Activated CD4-positive, alpha-beta memory T cell treated with anti-CD3 and anti-CD28 coated beads for 36 hours (primary cell): ENCODE measurements at regions not wholly inside any gene's neighbourhood (a gene's known extent, or its start where the extent isn't known, plus 50 kb on each side); places are given as distances from the start of the nearest gene placed in this dataset.

Source experiments
- CTCF ChIA-PET: fragments of 350-600 bp; sonication (Branson Sonifier 250); formaldehyde crosslinking; loops from one replicate; lab custom pipeline; 2021; ENCODE audit warnings: antibody characterized with exemption, inconsistent platforms; lab: Charles Lee
- POLR2A ChIA-PET: fragments of 350-600 bp; sonication (Branson Sonifier 250); formaldehyde crosslinking; loops from one replicate; lab custom pipeline; 2021; ENCODE audit warnings: antibody characterized with exemption; lab: Charles Lee
- DNase-seq: peaks from one replicate; pipeline ENCODE4 v3.0.0-alpha.2; 2020
- H3K27ac Mint-ChIP-seq: one replicate; pipeline ENCODE4 v1.8.0; 2021; ENCODE audit warnings: mixed read lengths
- H3K27me3 Mint-ChIP-seq: one replicate; pipeline ENCODE4 v1.8.0; 2021; ENCODE audit warnings: mixed read lengths
- H3K36me3 Mint-ChIP-seq: one replicate; pipeline ENCODE4 v1.8.0; 2021; ENCODE audit warnings: mixed read lengths
- H3K4me1 Mint-ChIP-seq: one replicate; pipeline ENCODE4 v1.8.0; 2021; ENCODE audit warnings: low read depth, mixed read lengths
- H3K4me3 Mint-ChIP-seq: one replicate; pipeline ENCODE4 v1.8.0; 2021; ENCODE audit warnings: mild to moderate bottlenecking, mixed read lengths
- H3K9me3 Mint-ChIP-seq: one replicate; pipeline ENCODE4 v1.8.0; 2021; ENCODE audit warnings: mixed read lengths
- intact Hi-C: fragments of 100-400 bp; cut with micrococcal nuclease; formaldehyde crosslinking; loops from one replicate; pipeline ENCODE4 v1.15.1; 2023

DNA sequence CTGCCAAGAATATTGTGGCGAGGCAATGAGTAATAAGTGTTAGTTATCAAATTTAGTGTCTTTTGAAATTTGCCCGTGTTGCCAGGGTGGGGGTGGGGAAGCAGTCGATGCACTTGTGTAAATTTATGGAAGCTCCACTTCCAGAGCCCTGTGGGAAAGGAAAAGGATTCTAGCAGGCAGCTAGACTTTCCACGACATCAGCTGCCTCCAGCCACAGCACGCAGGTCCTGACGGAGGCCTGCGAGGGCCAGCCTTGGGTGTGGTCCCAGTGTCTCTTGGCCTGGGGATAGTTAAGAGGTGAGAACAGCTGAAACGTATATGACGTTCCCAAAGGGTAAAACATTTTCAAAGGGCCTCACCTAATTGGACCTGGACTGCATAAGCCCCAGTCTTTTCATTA lies 433.0 kb downstream of the TSHZ3 start:
- ChIA-PET CTCF (no interaction called here), POLR2A (no interaction called here)
- no peaks in the 10 kb centered on the region for H3K36me3 Mint-ChIP-seq
- H3K27ac Mint-ChIP-seq: no peak overlapping the region
- no peaks in the 10 kb centered on the region for H3K4me1 Mint-ChIP-seq
- H3K27me3 Mint-ChIP-seq: peaks cover 4% of the 10 kb centered on the region
- no peaks in the 10 kb centered on the region for H3K9me3 Mint-ChIP-seq
- no peak for DNase-seq
- intact Hi-C loops: no loop called here
- H3K4me3 Mint-ChIP-seq: no peak overlapping the region

GRCh38 chr19:30911491-30911890 lies 437.7 kb downstream of the TSHZ3 start:
- intact Hi-C loops: no loop called here
- Mint-ChIP-seq H3K9me3 (no peaks in the 10 kb centered on the region), H3K4me3 (no peak overlapping the region), H3K4me1 (no peaks in the 10 kb centered on the region), H3K27ac (no peak overlapping the region), H3K27me3 (peaks cover 2% of the 10 kb centered on the region), H3K36me3 (no peaks in the 10 kb centered on the region)
- DNase-seq: no peak
- CTCF ChIA-PET: no interaction called here
- POLR2A ChIA-PET: no interaction called here

GRCh38 chr19:30910485-30911240 lies 438.6 kb downstream of the TSHZ3 start:
- no peaks in the 10 kb centered on the region for H3K4me1 Mint-ChIP-seq
- H3K27ac Mint-ChIP-seq: no peak overlapping the region
- H3K27me3 Mint-ChIP-seq: peaks cover 2% of the 10 kb centered on the region
- H3K4me3 Mint-ChIP-seq: no peak overlapping the region
- CTCF ChIA-PET: no interaction called here
- no peaks in the 10 kb centered on the region for H3K36me3 Mint-ChIP-seq
- intact Hi-C loops: no loop called here
- POLR2A ChIA-PET: no interaction called here
- no peaks in the 10 kb centered on the region for H3K9me3 Mint-ChIP-seq
- DNase-seq: no peak

DNA sequence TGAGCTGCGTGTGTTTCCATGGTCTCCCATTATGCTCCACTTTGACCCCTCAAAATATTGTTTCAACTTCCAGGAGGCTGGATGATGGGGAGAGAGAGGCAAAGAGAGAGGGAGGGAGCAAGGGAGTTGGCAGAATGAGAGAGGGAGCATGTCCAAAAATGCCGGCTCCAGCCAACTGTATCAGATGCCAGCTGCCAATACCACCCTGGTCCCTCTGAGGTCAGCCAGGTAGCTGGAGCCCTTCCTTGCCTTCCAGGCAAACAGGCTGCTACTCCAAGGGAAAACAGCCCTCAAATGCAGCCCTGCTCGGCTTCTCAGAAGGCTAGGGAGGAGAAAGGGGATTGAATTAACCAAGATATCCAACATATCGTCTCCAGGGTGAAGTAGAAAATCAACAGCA lies 440.0 kb downstream of the TSHZ3 start:
- Mint-ChIP-seq H3K36me3 (no peaks in the 10 kb centered on the region), H3K4me3 (no peak overlapping the region), H3K27ac (no peak overlapping the region), H3K27me3 (peaks cover 4% of the 10 kb centered on the region), H3K9me3 (no peaks in the 10 kb centered on the region), H3K4me1 (no peaks in the 10 kb centered on the region)
- CTCF ChIA-PET: no interaction called here
- POLR2A ChIA-PET: no interaction called here
- no peak for DNase-seq
- intact Hi-C loops: no loop called here

DNA sequence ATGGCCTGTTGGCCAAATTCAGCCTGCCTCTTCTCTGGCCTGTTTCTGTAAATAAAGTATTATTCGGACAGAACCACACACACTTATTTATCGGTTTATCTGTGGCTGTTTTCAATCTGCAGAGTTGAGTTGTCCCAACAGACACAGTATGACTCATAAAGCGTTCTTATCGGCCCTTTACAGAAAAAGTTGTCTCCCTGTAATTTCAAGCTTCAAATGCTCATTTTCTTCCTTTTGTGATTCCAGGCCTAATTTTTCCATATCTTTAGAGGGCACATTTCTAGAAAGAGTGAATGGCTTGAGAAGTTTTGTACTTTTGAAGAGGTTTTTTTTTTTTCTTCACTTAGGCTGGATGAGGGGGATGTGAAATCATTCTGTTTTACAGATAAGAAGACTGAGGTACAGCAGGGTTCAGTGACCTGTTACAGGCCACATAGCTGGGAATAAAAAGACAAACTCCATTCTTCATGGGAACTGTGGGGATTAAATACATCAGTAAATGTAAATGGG lies 440.9 kb downstream of the TSHZ3 start:
- Mint-ChIP-seq H3K4me1 (no peaks in the 10 kb centered on the region), H3K36me3 (no peaks in the 10 kb centered on the region), H3K4me3 (no peak overlapping the region), H3K9me3 (no peaks in the 10 kb centered on the region), H3K27me3 (peaks cover 2% of the 10 kb centered on the region), H3K27ac (no peak overlapping the region)
- CTCF ChIA-PET: no interaction called here
- no peak for DNase-seq
- intact Hi-C loops: no loop called here
- POLR2A ChIA-PET: no interaction called here

GRCh38 chr19:30906871-30907270 lies 442.4 kb downstream of the TSHZ3 start:
- Mint-ChIP-seq H3K4me1 (no peaks in the 10 kb centered on the region), H3K27me3 (peaks cover 2% of the 10 kb centered on the region), H3K4me3 (no peak overlapping the region), H3K9me3 (no peaks in the 10 kb centered on the region), H3K36me3 (no peaks in the 10 kb centered on the region), H3K27ac (no peak overlapping the region)
- CTCF ChIA-PET: no interaction called here
- intact Hi-C loops: no loop called here
- DNase-seq: no peak
- POLR2A ChIA-PET: no interaction called here

GRCh38 chr19:30900051-30900450 lies 449.2 kb downstream of the TSHZ3 start:
- ChIA-PET POLR2A (no interaction called here), CTCF (no interaction called here)
- H3K27ac Mint-ChIP-seq: no peak overlapping the region
- H3K27me3 Mint-ChIP-seq: peaks cover under 1% of the 10 kb centered on the region
- H3K4me1 Mint-ChIP-seq: no peaks in the 10 kb centered on the region
- DNase-seq: no peak
- H3K9me3 Mint-ChIP-seq: no peaks in the 10 kb centered on the region
- intact Hi-C loops: no loop called here
- no peak overlapping the region for H3K4me3 Mint-ChIP-seq
- no peaks in the 10 kb centered on the region for H3K36me3 Mint-ChIP-seq

DNA sequence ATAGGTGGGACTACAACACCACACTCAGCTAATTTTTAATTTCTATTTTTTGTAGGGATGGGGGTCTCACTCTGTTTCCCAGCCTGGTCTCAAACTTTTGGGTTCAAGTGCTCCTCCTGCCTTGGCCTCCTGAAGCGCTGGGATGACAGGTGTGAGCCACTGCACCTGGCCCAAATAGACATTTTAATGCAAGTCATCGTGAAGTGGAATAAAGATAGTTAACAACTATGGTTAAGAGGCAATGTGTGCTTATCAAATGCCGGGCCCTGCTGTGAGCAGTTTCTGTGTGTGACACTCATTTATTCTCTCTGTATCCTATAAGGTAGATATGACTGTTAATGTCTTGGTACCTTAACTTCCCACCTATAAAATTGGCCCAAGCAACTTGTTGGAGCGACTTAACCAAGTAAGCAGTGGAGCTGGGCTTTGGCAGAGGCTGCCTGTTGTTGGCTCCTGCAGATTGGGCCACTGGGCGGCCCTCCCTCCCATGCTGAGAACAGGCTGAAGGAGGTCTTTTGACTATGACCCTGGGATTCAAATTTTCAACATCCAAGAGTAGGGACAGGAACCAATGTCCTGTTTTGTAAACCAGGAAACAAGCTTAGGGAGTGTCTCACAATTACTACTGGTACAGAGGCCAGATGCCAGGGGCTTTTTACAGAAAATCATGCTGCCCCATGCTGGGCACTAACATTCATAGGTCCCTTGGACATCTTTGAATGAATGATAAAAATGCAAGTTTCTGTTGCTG lies 450.7 kb downstream of the TSHZ3 start:
- intact Hi-C loops: no loop called here
- no peak for DNase-seq
- ChIA-PET POLR2A (no interaction called here), CTCF (no interaction called here)
- H3K36me3 Mint-ChIP-seq: no peaks in the 10 kb centered on the region
- H3K9me3 Mint-ChIP-seq: no peaks in the 10 kb centered on the region
- H3K4me3 Mint-ChIP-seq: no peak overlapping the region
- H3K4me1 Mint-ChIP-seq: no peaks in the 10 kb centered on the region
- H3K27ac Mint-ChIP-seq: no peak overlapping the region
- no peaks in the 10 kb centered on the region for H3K27me3 Mint-ChIP-seq

GRCh38 chr19:30897553-30897952 lies 451.7 kb downstream of the TSHZ3 start:
- no peaks in the 10 kb centered on the region for H3K27me3 Mint-ChIP-seq
- no peak overlapping the region for H3K27ac Mint-ChIP-seq
- no peaks in the 10 kb centered on the region for H3K4me1 Mint-ChIP-seq
- intact Hi-C loops: no loop called here
- H3K36me3 Mint-ChIP-seq: no peaks in the 10 kb centered on the region
- ChIA-PET POLR2A (no interaction called here), CTCF (no interaction called here)
- no peak overlapping the region for H3K4me3 Mint-ChIP-seq
- H3K9me3 Mint-ChIP-seq: no peaks in the 10 kb centered on the region
- DNase-seq: no peak

DNA sequence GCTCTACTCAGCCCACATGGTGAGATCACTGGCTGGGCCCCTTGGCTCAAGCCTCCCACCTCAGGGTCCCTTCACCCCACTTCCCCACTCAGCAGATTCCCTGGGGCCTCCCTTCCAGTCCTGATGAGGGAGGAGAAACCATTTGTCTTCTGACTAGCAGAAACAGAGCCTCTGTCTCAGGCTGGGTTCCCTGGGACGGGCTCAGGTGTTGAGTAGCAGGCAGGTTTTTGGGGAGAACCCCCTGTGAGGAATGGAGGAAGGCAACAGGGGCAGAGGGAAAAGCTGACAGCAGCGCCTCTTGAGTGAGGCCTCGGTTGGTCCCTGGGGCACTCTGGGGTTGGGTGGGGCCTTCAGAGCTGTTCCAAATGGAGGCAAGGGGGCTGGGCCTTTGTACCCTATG lies 452.2 kb downstream of the TSHZ3 start:
- H3K4me3 Mint-ChIP-seq: no peak overlapping the region
- ChIA-PET CTCF (no interaction called here), POLR2A (no interaction called here)
- no peaks in the 10 kb centered on the region for H3K4me1 Mint-ChIP-seq
- DNase-seq: no peak
- H3K27ac Mint-ChIP-seq: no peak overlapping the region
- no peaks in the 10 kb centered on the region for H3K36me3 Mint-ChIP-seq
- no peaks in the 10 kb centered on the region for H3K9me3 Mint-ChIP-seq
- intact Hi-C loops: no loop called here
- H3K27me3 Mint-ChIP-seq: no peaks in the 10 kb centered on the region

GRCh38 chr19:30896554-30896953 lies 452.7 kb downstream of the TSHZ3 start:
- CTCF ChIA-PET: no interaction called here
- POLR2A ChIA-PET: no interaction called here
- H3K4me3 Mint-ChIP-seq: no peak overlapping the region
- H3K36me3 Mint-ChIP-seq: no peaks in the 10 kb centered on the region
- H3K4me1 Mint-ChIP-seq: no peaks in the 10 kb centered on the region
- DNase-seq: no peak
- H3K27me3 Mint-ChIP-seq: no peaks in the 10 kb centered on the region
- intact Hi-C loops: no loop called here
- no peak overlapping the region for H3K27ac Mint-ChIP-seq
- no peaks in the 10 kb centered on the region for H3K9me3 Mint-ChIP-seq

- intact Hi-C loops: no loop called here
- Mint-ChIP-seq H3K9me3 (no peaks in the 10 kb centered on the region), H3K36me3 (no peaks in the 10 kb centered on the region), H3K27me3 (no peaks in the 10 kb centered on the region), H3K4me3 (no peak overlapping the region), H3K27ac (no peak overlapping the region), H3K4me1 (no peaks in the 10 kb centered on the region)
- DNase-seq: no peak
- ChIA-PET CTCF (no interaction called here), POLR2A (no interaction called here)
Observed at GRCh38 chr19:30895946-30896345, 453.3 kb downstream of the TSHZ3 start.

- Mint-ChIP-seq H3K36me3 (no peaks in the 10 kb centered on the region), H3K27ac (no peak overlapping the region), H3K4me3 (no peak overlapping the region), H3K27me3 (peaks cover 8% of the 10 kb centered on the region), H3K9me3 (no peaks in the 10 kb centered on the region), H3K4me1 (no peaks in the 10 kb centered on the region)
- POLR2A ChIA-PET: no interaction called here
- intact Hi-C loops: no loop called here
- DNase-seq: no peak
- CTCF ChIA-PET: no interaction called here
Observed at GRCh38 chr19:30891051-30891450, 458.2 kb downstream of the TSHZ3 start.
